GM18867 (cell line): ENCODE measurements at regions not wholly inside any gene's neighbourhood (a gene's known extent, or its start where the extent isn't known, plus 50 kb on each side); places are given as distances from the start of the nearest gene placed in this dataset.
"Not testable (repeated sequence)": the region's sequence is repeated elsewhere in the genome, so short reads cannot be mapped to it uniquely, and the experiment has no call there.

Experiments used
- ATAC-seq: cut with Tn5 transposase; IDR thresholded peaks from one replicate; pipeline ENCODE4 v1.9.1; 2021; ENCODE audit warnings: mild to moderate bottlenecking, moderate library complexity; ENCODE audit not compliant: unreplicated experiment

DNA sequence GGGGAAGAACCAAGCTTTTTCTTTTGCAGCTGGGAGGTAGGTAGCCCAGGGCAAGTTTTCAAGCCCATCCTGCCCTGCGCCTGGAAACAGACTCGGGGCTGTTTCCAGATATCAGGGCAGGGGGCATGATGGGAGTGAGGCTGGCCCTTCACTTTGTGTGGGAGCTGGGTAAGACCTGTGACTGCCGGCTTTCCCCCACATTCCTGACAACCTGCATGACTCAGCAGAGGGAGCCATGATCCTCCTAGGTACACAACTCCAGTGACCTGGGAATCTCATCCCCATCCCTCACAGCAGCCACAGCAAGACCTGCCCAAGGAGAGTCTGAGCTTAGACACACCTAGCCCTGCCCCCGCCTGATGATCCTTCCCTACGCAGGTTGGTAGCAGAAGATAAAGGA is 280.8 kb downstream of the SOX4 start:
- ATAC-seq = no peak

DNA sequence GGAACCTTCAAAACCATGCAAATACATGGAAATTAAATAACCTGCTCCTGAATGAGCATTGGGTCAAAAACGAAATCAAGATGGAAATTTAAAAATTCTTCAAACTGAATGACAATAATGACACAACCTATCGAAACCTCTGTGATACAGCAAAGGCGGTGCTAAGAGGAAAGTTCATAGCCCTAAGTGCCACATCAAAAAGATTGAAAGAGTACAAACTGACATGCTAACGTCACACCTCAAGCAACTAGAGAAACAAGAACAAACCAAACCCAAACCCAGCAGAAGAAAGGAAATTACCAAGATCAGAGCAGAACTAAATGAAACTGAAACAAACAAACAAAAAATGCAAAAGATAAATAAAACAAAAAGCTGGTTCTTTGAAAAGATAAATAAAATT is 283.5 kb downstream of the SOX4 start:
- not testable (repeated sequence) for ATAC-seq

DNA sequence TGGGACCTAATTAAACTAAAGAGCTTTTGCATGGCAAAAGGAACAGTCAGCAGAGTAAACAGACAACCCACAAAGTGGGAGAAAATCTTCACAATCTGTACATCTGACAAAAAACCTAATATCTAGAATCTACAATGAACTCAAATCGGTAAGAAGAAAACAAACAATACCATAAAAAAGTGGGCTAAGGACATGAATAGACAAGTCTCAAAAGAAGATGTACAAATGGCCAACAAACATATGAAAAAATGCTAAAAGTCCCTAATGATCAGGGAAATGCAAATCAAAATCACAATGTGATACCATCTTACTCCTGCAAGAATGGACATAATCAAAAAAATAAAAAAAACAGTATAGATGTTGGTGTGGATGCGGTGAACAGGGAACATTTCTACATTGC is 286.7 kb downstream of the SOX4 start:
- ATAC-seq = not testable (repeated sequence)

GRCh38 chr6:21881969-21882465 is 288.5 kb downstream of the SOX4 start:
- no peak for ATAC-seq

DNA sequence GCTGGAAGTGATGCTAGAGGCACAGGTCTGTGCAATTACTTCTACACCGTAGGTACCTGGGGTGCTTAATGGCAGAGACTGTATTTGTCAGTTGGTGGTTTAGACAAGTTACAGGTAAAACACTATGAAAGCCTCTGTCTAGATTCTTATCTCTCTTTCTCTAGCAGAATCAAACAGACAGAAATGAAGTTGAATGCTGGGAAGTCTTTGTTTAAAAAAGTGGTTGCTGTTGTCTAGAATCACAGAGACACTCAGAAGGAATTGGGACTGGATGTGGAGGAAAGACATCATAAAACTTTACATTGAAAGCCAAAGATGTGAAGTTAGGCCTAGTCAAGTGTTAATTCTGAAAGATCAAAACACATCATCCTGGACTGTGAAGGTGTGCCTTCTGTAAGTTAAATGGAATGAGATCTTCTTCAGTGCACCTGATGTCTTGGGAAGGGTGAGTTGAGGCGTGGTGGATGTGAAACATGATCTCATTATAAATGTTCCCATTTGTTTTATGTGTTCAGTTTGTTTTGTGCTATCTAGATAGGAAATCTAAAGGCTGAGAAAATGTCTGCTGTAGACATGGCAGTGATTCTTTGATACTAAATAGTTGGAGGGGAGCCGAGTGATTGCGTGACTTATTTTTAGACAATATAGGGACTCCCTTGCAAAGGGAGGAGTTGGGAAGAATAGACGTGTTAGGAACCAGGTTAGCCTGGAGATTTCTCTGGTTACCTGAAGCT is 290.2 kb downstream of the SOX4 start:
- no peak for ATAC-seq

- ATAC-seq = no peak
Observed at GRCh38 chr6:21885111-21885510, 291.6 kb downstream of the SOX4 start.

DNA sequence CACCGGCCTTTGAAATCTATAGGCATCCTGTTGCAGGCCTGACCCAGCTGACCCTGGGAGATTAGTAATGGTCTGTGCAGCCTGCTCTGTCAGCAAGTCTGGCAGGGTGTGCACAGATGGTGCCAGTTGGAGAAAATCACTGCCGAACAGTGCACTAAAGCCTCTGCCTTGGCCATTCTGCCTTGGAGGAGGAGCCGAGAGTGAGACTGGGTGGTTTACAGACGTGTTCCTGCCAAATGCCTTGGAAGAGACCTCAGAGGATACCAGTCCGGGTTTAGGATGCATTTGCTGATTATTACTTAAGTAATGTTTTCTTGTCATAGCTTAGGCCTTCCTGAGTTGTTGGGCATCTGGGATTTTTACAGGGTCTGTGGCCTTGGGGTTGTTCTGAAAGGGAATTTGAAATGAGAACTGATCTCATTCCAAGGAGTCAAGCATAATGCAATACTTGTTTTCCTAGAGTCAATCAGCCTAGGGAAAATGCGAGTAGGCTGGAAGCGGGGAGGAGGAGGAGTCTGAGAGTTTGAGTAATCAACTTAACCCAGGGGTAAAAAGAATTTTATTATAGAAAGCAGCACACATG is 292.1 kb downstream of the SOX4 start:
- ATAC-seq = no peak

DNA sequence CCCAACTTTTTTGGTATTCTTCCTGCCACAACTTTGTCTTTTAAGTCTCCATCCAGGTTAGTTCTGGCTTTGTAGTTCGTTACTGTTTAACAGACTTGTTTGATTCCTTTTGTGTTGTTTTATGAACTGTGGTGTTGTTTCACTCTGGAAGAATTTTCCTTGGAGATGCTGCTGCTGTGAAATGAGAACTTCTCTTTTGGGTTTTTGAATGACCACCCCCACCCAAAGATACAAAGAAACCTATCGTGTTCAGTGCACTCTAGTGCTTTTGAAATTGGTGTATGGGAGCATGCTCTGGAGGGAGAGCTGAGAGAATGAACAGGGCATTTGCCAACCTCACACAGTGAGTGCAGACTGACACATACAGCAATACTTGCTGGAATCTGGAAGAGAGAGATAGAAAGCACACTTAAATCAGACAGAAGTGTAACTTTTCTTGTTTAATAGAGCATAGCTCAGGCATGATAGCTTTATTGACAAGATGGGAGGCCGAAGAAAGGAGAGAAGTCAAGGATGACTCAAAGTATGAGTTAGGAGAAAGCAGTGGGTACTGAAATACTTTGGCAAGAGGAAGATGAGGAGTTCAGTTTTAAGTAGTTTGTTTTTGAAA is 293.1 kb downstream of the SOX4 start:
- ATAC-seq = no peak

- no peak for ATAC-seq
Observed at GRCh38 chr6:21887231-21888185, 294.0 kb downstream of the SOX4 start.

DNA sequence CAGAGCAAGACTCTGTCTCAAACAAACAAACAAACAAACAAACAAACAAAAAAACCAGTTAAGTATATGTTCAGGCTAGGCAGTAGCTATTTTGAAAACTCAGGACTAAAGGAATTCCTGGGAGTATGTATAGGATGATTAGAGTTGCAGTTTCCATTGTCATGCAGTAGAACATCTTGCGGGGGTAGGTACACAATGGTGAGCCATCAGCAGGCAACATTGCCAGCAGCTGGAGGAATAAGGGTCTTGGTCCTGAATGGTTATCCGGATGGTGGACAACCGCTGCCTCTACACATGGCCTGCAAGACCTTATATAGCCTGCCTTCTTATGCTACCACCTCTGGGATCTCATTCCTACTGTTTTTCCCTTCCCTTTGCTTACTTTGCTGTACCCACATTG is 297.5 kb downstream of the SOX4 start:
- ATAC-seq = no peak

GRCh38 chr6:21893793-21894192 is 300.2 kb downstream of the SOX4 start:
- no peak for ATAC-seq

DNA sequence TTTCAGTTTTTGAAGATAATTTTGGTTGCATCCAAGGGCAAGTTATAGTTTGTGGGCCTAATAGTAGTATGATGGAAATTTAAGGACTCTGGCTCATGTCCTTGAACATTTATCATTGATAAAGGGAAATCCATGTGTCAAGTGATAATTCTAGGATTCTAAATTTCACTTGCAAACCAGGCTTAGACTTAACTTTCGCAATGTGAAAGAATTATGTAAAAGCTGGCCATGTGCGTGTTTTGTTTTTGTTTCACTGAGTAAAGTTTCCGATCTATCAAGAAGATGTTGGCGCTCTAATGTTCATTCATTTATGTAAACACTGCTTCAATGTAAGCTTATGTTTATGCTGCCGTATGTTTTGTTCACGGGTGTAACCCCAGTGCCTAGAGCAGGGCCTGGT is 302.0 kb downstream of the SOX4 start:
- no peak for ATAC-seq

DNA sequence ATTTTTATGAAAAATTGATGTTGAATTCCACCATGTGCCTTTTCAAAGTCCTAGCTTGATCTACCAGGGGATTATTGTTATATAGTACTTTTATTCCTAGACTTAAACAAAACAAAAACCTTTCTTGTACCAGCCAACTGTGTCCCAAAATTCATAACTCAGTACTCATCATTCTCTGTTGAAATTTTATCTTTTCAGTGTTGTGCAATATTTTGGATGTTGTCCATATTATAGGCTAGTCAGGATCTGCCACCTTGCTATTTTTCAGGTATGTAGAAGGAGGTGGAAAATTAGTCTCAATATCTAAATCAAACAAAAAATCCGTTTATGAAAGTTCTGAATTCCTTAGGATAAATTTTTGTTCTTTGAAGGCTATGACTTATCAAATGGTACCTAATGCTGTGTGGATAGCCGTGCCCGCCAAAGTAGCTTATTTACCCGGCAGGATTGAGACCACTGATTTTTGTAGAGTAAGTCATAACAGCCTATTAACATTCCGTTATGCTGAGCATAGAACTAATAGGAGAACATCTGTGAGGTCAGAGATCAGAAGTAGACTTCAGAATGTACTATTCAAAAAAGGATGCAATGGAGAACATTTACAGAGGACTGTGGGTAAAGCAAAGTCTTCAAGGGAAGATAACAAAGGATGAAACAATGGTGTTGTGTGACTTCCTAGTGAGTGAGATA is 304.7 kb downstream of the SOX4 start:
- ATAC-seq = no peak

GRCh38 chr6:21899708-21900107 is 306.2 kb downstream of the SOX4 start:
- ATAC-seq = no peak

DNA sequence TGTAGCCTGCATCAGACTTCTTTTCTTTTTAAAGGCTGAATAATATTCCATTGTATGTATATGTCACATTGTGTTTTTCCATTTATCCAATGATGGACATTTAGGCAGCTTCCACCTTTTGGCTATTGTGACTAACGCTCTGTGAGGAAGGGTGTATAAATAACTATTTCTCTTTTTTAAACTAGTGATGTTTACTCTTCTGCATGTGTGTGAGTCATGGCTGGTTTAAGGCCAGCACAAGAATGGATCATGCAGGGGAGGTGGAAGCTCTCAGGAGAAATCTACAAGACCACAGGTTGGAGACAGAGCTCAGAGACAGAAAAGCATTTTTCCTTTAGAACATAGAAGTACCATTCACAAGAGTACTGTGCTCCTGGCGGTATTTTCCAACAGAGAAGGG is 307.2 kb downstream of the SOX4 start:
- no peak for ATAC-seq

GRCh38 chr6:21902628-21903169 is 309.1 kb downstream of the SOX4 start:
- ATAC-seq = no peak

GRCh38 chr6:21905531-21905930 is 312.0 kb downstream of the SOX4 start:
- ATAC-seq = no peak

DNA sequence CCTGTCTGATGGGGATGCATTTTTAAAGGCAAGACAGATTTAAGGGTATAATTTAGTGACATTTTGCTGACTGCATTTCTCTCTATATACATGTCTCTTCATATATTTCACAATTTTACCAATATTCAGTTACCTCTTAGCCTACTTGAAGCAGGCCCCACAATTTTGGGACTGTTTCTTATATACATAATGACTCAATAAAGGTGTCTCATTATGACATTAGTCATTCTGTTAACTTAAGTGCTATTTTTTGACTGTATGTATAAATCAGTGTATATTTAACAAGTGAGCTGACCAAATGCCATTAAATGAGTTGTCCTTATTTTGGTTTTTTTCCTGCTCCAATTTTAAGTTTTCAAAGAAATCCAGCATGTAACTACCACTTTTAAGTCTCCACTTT is 313.3 kb downstream of the SOX4 start:
- no peak for ATAC-seq

DNA sequence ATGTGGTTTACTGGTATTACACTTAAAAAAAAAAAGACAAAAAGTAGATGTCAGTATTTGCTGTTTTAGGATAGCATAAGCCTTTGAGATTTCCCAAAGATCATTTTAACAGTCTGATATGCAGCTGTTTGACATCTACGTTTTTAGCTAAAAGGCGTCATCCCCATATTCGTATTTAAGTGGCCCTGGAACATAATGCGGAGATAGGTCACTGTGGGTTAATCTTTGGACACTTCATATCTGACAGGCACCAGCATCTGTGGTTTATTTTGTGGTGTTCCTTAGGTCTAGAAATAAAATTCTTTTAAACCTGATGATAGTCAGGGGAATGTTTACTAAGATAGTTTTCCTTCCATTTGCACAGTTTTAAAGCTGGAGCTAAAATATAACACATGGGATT is 313.7 kb downstream of the SOX4 start:
- ATAC-seq = no peak

DNA sequence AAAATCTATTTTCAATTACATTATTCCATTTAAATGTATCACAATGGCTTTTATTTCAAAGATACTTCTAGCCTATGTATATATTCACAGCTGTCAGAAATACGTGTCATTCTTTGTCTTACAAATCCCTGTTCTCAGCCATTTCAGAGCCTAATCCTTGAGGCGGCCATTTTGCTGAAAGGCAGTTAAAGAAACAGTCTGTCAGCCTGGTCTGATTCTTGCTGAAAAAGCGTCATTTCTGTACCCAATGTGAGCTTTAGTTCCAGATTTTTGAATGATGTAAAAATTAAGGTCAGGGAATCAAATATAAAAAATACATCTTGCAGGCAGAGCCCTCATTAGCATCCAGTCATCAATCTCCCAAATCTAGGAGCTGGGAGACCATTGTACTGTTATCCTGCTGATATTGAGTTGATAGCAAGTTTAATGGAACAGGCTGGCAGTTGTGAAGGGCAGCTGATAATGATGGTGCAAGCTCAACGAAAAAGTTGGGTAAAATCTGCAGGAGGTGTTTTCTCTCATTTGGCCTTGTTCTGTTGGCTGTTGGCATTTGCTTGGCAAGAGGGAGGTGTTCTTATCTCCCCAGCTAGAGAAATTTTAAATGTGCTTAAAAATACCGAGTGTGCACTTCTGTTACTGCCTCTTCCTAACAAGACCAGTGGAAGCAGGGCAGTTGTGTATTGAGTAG is 314.8 kb downstream of the SOX4 start:
- no peak for ATAC-seq
